GM23248 (cell line): ENCODE measurements at regions not wholly inside any gene's neighbourhood (a gene's known extent, or its start where the extent isn't known, plus 50 kb on each side); places are given as distances from the start of the nearest gene placed in this dataset.

Source experiments
- DNase-seq: peaks from one replicate; pipeline ENCODE4 v3.0.0-alpha.2; 2015
- H2AFZ ChIP-seq: fragments of 200-600 bp; sonication (generic); 2 replicates; pipeline ENCODE4 v1.6.1; 2016; ENCODE audit warnings: antibody characterized with exemption
- H3F3A ChIP-seq: fragments of 200-600 bp; sonication (generic); 2 replicates; pipeline ENCODE4 v1.6.1; 2016; ENCODE audit warnings: mild to moderate bottlenecking, antibody characterized with exemption, mixed run types; ENCODE audit not compliant: insufficient read depth
- H3K27ac ChIP-seq: fragments of 200-600 bp; sonication (generic); 2 replicates; pipeline ENCODE4 v1.5.1; 2016; ENCODE audit warnings: mild to moderate bottlenecking
- H3K27me3 ChIP-seq: fragments of 200-600 bp; sonication (generic); replicated peaks from 2 replicates; pipeline ENCODE4 v1.6.1; 2016; ENCODE audit warnings: mild to moderate bottlenecking; ENCODE audit not compliant: insufficient read depth
- H3K36me3 ChIP-seq: fragments of 200-600 bp; sonication (generic); 2 replicates; pipeline ENCODE4 v1.6.1; 2016; ENCODE audit warnings: low read depth, mild to moderate bottlenecking
- H3K4me1 ChIP-seq: fragments of 200-600 bp; sonication (generic); 2 replicates; pipeline ENCODE4 v1.6.1; 2016; ENCODE audit warnings: mild to moderate bottlenecking; ENCODE audit not compliant: insufficient read depth
- H3K4me2 ChIP-seq: fragments of 200-600 bp; sonication (generic); one replicate; pipeline ENCODE4 v1.6.1; 2016; ENCODE audit warnings: mild to moderate bottlenecking; ENCODE audit not compliant: unreplicated experiment
- H3K4me3 ChIP-seq: fragments of 200-600 bp; sonication (generic); 2 replicates; pipeline ENCODE4 v1.5.1; 2016; ENCODE audit warnings: mild to moderate bottlenecking
- H3K79me2 ChIP-seq: fragments of 200-600 bp; sonication (generic); 2 replicates; pipeline ENCODE4 v1.6.1; 2016; ENCODE audit warnings: mild to moderate bottlenecking; ENCODE audit not compliant: insufficient read depth
- H3K9ac ChIP-seq: fragments of 200-600 bp; sonication (generic); 2 replicates; pipeline ENCODE4 v1.6.1; 2016; ENCODE audit warnings: mild to moderate bottlenecking
- H3K9me2 ChIP-seq: fragments of 200-600 bp; sonication (generic); 2 replicates; pipeline ENCODE4 v1.6.1; 2016; ENCODE audit warnings: mixed run types, mild to moderate bottlenecking, moderate library complexity; ENCODE audit not compliant: insufficient read depth
- H3K9me3 ChIP-seq: fragments of 200-600 bp; sonication (generic); one replicate; pipeline ENCODE4 v1.6.1; 2017; ENCODE audit warnings: low read depth
- H4K20me1 ChIP-seq: fragments of 200-600 bp; sonication (generic); 2 replicates; pipeline ENCODE4 v1.6.0; 2016; ENCODE audit not compliant: insufficient read depth
- EZH2 ChIP-seq: fragments of 200-600 bp; sonication (generic); IDR thresholded peaks from 2 replicates; pipeline ENCODE4 v1.6.1; 2018; ENCODE audit warnings: antibody characterized with exemption, mild to moderate bottlenecking; ENCODE audit not compliant: insufficient read depth, poor library complexity, severe bottlenecking
- EZH2phosphoT487 ChIP-seq: fragments of 200-600 bp; sonication (generic); IDR thresholded peaks from 2 replicates; pipeline ENCODE4 v1.6.1; 2018; ENCODE audit warnings: antibody characterized with exemption, moderate library complexity, mild to moderate bottlenecking, low read depth; ENCODE audit not compliant: insufficient read depth
- WGBS, 2 experiments: methylation state at CpG; one replicate each; pipeline ENCODE4 v1.1.6; 2015 to 2017; ENCODE audit warnings: low lambda C conversion rate in 2 of 2, low coverage in 1 of 2; ENCODE audit errors: missing lambda C conversion rate in 2 of 2; 5-methylcytosine and 5-hydroxymethylcytosine counted together
- in situ Hi-C: fragments of 300-500 bp; cut with MboI; formaldehyde crosslinking; loops from 2 replicates; pipeline ENCODE4 v1.15.0; 2020

DNA sequence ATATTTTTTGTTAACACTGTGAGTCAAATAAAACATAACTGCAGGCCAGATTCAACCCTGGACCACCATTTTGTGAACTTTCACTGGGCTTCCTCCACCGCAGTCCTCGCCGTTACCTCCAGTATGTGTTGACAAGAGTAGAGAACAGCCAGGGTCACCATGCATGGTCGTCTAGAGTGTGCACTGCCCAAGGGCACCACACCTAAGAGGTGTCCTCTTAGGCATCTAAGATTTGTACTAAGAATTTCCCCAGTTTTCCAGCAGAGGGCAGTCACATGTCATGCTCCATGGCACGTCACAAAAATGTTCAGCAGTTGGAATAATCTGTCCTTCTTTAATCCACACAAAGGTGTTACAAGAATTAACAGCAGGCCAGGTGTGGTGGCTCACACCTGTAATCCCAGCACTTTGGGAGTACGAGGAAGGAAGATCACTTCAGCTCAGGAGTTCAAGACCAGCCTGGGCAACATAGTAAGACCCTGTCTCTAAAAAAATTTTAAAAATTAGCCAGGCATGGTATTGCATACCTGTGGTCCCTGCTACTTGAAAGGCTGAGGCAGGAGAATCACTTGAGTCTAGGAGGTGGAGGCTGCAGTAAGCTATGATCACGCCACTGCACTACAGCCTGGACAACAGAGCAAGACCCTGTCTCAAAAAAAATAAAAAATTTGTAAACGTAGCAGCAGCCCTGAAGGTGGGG is 71.2 kb upstream of the FOXK1 start:
- Histone ChIP-seq H3K79me2 (no peaks in the 10 kb centered on the region), H3K9me3 (no peaks in the 10 kb centered on the region)

DNA sequence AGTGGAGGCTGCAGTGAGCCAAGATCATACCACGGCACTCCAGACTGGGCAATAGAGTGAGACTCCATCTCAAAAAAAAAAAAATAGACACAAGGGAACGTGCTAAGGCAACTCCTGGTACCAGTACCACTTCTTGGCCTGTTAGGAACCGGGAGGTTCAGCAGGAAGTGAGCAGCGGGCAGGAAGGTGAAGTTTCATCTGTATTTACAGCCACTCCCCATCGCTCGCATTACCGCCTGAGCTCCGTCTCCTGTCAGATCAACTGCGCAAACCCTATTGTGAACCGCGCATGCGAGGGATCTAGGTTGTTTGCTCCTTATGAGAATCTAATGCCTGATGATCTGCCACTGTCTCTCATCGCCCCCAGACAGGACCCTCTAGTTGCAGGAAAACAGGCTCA is 69.9 kb upstream of the FOXK1 start:
- peaks cover 16% of the 10 kb centered on the region for H3F3A ChIP-seq
- in situ Hi-C loops = loop anchor here (25.0 kb wide), 1 partner anchor 1750 kb away; no protein-coding TSS in a partner anchor
- H3K9me2 ChIP-seq = no peaks in the 10 kb centered on the region
- no peaks in the 10 kb centered on the region for H3K79me2 ChIP-seq
- no peak for DNase-seq
- WGBS, 2 experiments = 94 to 95% methylated on average over 13 of the region's 13 CpGs
- no peak overlapping the region for H3K27ac ChIP-seq
- H4K20me1 ChIP-seq = no peaks in the 10 kb centered on the region
- no peak overlapping the region for H2AFZ ChIP-seq
- H3K4me3 ChIP-seq = no peak overlapping the region
- TF ChIP-seq EZH2 (no peak), EZH2phosphoT487 (no peak)
- no peaks in the 10 kb centered on the region for H3K9me3 ChIP-seq
- peaks cover 14% of the 10 kb centered on the region for H3K4me1 ChIP-seq
- no peaks in the 10 kb centered on the region for H3K36me3 ChIP-seq
- H3K27me3 ChIP-seq = peaks cover 6% of the 10 kb centered on the region; the same call in 1 of the 2 replicates
- no peak overlapping the region for H3K9ac ChIP-seq
- H3K4me2 ChIP-seq = no peak overlapping the region

More for the DNA sequence above, 71.2 kb upstream of the FOXK1 start:
- Histone ChIP-seq H3K4me3 (no peak overlapping the region), H3K9ac (no peak overlapping the region), H3F3A (peaks cover 16% of the 10 kb centered on the region), H3K27me3 (peaks cover 6% of the 10 kb centered on the region; the same call in 1 of the 2 replicates), H3K9me2 (no peaks in the 10 kb centered on the region), H4K20me1 (no peaks in the 10 kb centered on the region), H3K27ac (no peak overlapping the region), H3K4me2 (no peak overlapping the region), H2AFZ (no peak overlapping the region), H3K4me1 (peaks cover 14% of the 10 kb centered on the region), H3K36me3 (no peaks in the 10 kb centered on the region)
- WGBS, 2 experiments = 28 to 29% methylated on average over 8 of the region's 8 CpGs
- DNase-seq = peak; percentile 78
- no peak for TF ChIP-seq EZH2phosphoT487
- TF ChIP-seq EZH2 = no peak
- in situ Hi-C loops = loop anchor here (25.0 kb wide), 1 partner anchor 1749 kb away; no protein-coding TSS in a partner anchor

DNA sequence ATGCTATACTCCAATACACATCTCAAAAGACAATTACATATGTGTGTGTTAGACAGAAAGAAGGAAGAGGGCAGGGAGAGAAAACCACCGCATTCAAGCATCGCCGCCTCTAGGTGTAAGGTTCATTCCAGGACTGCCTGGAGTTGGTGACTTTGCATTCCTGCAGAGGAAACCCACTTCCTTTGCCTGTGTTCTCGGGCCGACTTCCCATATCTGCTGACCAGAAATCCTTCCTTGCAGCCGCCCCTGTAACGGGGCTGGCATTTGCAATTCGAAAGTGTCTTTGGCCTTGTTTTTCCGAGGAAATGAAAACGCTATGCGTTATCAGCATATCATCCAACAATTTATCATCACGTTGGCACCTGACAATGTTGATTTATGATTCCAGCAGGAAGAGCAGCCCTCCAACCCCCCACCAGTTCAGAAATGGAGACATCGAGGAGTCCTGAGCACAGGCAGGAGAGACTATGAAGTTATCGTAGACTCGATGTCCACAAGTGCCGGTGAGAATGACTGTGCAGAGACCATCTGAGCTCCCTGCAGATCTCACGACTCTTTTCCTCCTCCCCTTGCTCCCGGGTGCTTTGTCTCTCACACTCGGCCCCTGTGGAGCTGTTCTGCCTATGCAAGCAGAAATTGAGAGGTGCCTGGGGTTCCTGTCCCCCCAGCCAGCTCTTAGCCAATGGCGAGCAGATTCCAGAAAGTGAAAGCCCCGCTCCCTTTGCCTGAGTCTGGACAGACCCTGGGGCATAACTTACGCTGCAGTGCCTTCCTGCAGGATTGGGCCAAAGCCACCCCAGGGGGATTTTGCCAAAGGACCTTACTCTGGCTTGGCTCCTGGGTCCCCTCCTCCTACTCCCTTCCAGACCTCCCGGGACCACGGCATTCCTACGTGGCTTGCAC is 68.9 kb upstream of the FOXK1 start:
- Histone ChIP-seq H3K27ac (peak overlapping the region; percentile 57), H3F3A (peaks cover 16% of the 10 kb centered on the region), H3K27me3 (no peaks in the 10 kb centered on the region; the same call in 1 of the 2 replicates), H3K4me1 (peaks cover 14% of the 10 kb centered on the region), H3K4me3 (peak overlapping the region; percentile 67), H2AFZ (peak overlapping the region; percentile 97), H4K20me1 (no peaks in the 10 kb centered on the region), H3K9me3 (no peaks in the 10 kb centered on the region), H3K9ac (peak overlapping the region; percentile 78), H3K9me2 (no peaks in the 10 kb centered on the region), H3K4me2 (peak overlapping the region; percentile 94), H3K36me3 (no peaks in the 10 kb centered on the region), H3K79me2 (no peaks in the 10 kb centered on the region)
- WGBS, 2 experiments = 10 to 14% methylated on average over 25 of the region's 25 CpGs
- peak; percentile 64 for DNase-seq
- in situ Hi-C loops = loop anchor here (25.0 kb wide), 1 partner anchor 1751 kb away; no protein-coding TSS in a partner anchor
- TF ChIP-seq EZH2 (no peak), EZH2phosphoT487 (no peak)

DNA sequence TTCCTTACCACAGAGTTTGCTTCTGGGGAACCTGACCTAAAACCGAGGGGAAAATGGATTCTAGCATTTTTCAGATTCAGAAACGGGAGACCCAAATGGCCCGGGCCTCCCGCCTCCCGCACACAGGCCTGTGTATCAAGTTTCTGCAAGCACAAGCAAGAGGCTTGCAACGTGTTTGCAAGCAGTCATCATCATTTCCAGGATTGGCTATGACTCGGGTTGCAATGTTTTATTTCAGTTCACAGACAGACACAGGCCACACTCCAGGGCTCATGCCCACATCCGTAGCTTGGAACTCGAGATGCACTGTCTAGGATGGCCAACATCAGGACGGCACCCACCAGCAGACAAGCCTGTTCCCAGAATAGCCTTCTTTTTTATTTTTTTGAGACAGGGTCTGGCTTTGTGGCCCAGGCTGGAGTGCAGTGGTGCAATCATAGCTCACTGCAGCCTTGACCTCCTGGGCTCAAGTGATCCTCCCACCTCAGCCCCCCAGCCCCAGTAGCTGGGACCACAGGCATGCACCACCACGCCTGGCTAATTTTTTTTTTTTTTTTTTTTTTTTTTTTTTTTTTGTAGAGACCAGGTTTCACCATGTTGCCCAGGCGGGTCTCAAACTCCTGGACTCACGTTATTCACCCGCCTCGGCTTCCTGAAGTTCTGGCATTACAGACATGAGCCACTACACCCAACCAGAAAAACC is 68.1 kb upstream of the FOXK1 start:
- Histone ChIP-seq H3K36me3 (no peaks in the 10 kb centered on the region), H4K20me1 (no peaks in the 10 kb centered on the region), H3F3A (peaks cover 16% of the 10 kb centered on the region), H3K27me3 (no peaks in the 10 kb centered on the region), H3K27ac (peak overlapping the region; percentile 57), H3K9me3 (no peaks in the 10 kb centered on the region), H3K4me2 (peak overlapping the region; percentile 94), H2AFZ (peak overlapping the region; percentile 97), H3K4me3 (peak overlapping the region; percentile 67), H3K4me1 (peaks cover 14% of the 10 kb centered on the region), H3K79me2 (no peaks in the 10 kb centered on the region), H3K9me2 (no peaks in the 10 kb centered on the region), H3K9ac (peak overlapping the region; percentile 78)
- WGBS, 2 experiments = 23 to 27% methylated on average over 15 of the region's 15 CpGs
- in situ Hi-C loops = loop anchor here (25.0 kb wide), 1 partner anchor 1752 kb away; no protein-coding TSS in a partner anchor
- TF ChIP-seq EZH2phosphoT487 (no peak), EZH2 (no peak)
- DNase-seq = peak; percentile 82
